Fibroblast of pulmonary artery (primary cell): ENCODE measurements at regions not wholly inside any gene's neighbourhood (a gene's known extent, or its start where the extent isn't known, plus 50 kb on each side); places are given as distances from the start of the nearest gene placed in this dataset.
A peak's percentile ranks its signal among the peaks of the same experiment; 100 is the strongest.

ENCODE experiments used
- DNase-seq: peaks from one replicate; pipeline ENCODE4 v3.0.0-alpha.2; 2010; ENCODE audit warnings: low read depth
- H3K4me3 ChIP-seq: replicated peaks from 2 replicates; pipeline ENCODE4 v1.5.1; 2011; ENCODE audit warnings: low read depth, mild to moderate bottlenecking, control low read depth, low read length, moderate library complexity
- TF ChIP-seq, protein P1 (sequence below): IDR thresholded peaks from 2 replicates; pipeline ENCODE4 v1.5.1; 2011; ENCODE audit warnings: mild to moderate bottlenecking, control low read depth, low read length, inconsistent platforms; ENCODE audit errors: missing control alignments

DNA sequence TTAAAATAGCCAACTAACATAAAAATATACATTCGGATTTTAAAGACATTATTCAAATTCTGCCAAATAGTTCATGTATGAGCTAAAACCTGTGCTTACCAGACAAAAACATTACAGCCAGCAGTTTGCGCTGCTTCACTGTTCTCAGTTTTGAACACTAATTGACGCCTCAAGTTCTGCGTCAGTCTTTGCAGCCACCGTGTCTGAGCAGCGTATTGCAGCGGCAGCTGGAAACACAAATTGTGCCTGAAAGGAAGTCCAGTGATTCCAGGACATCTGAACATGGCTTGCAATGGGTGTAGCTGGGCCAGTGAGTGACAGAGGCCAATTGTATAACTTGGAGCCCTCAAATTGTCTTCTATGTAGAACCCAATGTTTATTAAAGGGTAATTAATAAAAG lies 267.6 kb downstream of the TFCP2L1 start:
- TF ChIP-seq, protein P1, sequence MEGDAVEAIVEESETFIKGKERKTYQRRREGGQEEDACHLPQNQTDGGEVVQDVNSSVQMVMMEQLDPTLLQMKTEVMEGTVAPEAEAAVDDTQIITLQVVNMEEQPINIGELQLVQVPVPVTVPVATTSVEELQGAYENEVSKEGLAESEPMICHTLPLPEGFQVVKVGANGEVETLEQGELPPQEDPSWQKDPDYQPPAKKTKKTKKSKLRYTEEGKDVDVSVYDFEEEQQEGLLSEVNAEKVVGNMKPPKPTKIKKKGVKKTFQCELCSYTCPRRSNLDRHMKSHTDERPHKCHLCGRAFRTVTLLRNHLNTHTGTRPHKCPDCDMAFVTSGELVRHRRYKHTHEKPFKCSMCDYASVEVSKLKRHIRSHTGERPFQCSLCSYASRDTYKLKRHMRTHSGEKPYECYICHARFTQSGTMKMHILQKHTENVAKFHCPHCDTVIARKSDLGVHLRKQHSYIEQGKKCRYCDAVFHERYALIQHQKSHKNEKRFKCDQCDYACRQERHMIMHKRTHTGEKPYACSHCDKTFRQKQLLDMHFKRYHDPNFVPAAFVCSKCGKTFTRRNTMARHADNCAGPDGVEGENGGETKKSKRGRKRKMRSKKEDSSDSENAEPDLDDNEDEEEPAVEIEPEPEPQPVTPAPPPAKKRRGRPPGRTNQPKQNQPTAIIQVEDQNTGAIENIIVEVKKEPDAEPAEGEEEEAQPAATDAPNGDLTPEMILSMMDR, result no peak
- H3K4me3 ChIP-seq, result no peak overlapping the region
- DNase-seq, result no peak

DNA sequence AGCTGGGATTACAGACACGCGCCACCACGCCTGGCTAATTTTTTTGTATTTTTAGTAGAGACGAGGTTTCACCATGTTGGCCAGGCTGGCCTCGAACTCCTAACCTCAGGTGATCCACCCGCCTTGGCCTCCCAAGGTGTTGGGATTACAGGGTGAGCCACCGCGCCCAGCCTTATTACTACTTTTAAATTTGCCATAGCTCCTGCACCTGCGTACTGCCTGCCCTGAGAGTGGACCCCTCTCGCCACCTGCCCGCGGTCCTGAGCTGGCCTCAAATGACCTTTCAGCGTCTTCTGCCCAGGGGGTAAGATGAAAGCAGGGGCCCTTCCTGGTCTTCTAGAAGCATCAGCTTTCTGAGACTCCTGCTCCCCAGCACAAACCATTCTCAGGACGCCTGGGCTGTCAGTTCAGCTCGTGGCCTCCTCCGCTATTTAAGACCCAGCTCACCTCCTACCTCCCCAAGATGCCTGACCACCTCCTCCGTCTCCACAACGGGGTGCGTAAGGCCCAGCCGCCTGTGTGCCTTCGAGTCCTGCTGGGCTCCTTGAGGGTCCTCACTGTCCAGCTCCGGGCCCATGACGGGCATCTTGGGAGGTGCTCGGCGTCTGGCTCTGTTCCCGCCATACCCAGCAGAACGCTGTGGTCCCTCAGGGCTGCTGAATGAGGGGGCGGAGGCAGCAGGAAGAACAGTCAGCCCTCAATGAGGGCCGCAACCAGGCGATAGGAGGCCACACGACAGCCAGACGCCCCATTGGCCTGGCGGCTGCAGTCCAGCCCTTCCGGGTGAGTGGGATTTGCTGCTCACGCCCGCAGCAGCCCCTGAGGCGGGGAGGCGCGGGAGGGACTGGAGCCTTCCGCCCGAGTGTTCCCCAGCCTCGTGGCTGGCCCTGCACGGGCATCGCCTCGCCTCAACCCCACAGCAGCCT lies 266.6 kb downstream of the TFCP2L1 start:
- peak; percentile 35 for DNase-seq
- TF ChIP-seq, protein P1, result no peak

DNA sequence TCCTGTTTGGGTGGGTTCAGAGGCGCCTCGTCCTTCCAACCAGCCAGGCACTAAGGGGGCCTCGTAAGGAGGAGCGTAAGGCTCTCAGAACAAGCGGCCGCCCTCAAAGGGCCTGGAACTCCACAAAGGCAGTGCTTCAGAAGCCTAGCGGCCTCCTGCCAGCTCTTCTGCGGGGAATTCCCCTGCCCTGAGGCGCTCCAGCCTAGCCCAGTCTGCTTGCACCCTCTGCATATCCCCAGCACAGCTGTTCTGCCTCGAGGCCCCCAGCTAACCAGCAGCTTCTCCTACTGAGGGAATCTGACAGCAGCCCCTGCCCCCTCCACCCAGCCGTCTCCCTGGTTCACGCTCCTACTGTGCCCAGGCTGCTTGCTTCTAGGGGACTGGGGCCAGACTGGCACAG lies 265.9 kb downstream of the TFCP2L1 start:
- H3K4me3 ChIP-seq, result no peak overlapping the region
- TF ChIP-seq, protein P1, result no peak
- peak; percentile 17 for DNase-seq

More for the DNA sequence above, 266.6 kb downstream of the TFCP2L1 start:
- H3K4me3 ChIP-seq, result no peak overlapping the region

DNA sequence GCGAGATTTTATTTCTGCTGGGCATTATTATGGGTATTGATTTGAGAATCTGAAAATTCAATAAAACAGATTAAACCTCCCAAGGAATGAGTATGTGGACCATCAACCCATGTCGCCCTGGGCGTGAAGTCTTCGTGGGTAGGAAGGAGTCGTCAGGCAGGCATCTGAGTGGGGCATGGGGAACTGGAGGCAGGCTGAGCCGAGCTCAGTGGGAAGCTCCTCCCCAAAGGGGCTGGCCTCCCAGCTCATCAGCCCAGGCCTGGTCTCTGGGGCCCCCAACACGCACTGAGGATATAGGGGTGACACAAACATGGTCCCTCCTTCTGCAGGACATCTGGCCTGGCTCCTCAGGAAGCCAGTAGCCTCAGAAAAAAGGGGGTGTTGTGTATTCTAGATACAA lies 265.2 kb downstream of the TFCP2L1 start:
- H3K4me3 ChIP-seq, result no peak overlapping the region
- TF ChIP-seq, protein P1, result no peak
- no peak for DNase-seq

DNA sequence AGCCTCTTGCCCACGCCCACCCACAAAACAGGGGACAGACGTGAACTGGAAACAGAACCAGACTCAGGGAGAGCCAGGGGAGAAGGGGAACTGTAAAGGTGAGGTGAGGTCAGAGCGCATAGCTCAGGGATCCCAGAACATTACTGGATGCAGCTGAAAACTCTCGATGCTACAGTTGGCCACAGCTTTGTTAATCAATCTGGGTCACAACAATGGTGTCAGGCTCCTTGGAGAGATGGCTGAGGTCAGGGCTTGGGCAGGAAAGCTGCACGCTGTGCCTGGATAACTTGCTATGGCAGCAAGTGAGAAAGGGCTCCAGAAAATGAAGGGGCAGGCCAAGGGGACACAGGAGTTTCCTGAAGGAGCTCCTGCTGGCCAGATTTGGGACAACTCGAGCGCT lies 263.3 kb downstream of the TFCP2L1 start:
- no peak for DNase-seq
- TF ChIP-seq, protein P1, result no peak
- no peak overlapping the region for H3K4me3 ChIP-seq

DNA sequence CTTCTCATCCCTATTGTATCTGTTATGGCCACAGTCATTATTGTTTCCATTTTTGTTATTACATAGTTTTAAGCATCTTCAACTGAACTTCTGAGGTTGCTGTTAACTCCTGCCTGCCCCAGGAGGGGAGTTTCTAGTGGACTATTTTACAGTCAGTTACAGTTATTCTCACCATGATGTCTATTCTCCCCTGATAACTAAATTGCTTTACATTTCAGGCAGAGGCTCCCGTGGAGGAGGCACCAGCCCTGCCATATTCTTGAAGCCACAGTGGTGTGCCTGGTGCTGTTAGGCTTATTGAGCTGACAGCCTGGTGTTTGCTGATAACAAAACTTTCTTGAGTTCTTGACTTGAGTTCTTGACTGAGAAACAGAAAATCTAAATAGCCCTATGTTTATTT lies 256.4 kb downstream of the TFCP2L1 start:
- H3K4me3 ChIP-seq, result no peak overlapping the region
- TF ChIP-seq, protein P1, result no peak
- no peak for DNase-seq

DNA sequence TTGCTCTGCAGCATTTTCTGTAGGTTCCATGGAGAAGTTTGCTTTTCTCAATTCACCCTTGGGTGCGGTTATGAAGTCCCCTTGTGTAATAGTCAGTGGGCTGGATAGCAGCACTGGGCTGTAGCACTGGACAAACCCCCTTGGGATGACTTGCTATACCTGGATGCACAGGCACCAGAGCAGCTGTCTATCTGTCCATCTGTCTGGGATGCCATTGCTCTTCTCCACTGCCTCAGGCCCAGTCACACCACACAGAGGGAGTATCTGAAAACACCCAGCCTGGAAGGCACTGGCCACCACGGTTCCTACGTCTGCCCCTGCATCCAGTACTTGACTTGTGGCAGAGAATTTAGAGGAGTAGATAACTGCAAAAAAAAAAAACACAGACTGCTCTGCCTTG lies 254.5 kb downstream of the TFCP2L1 start:
- H3K4me3 ChIP-seq, result no peak overlapping the region
- TF ChIP-seq, protein P1, result no peak
- no peak for DNase-seq
